GM23338 (cell line): ENCODE measurements at regions not wholly inside any gene's neighbourhood (a gene's known extent, or its start where the extent isn't known, plus 50 kb on each side); places are given as distances from the start of the nearest gene placed in this dataset.

Experiments
- EZH2 ChIP-seq: fragments of 200-600 bp; sonication (generic); IDR thresholded peaks from one replicate; pipeline ENCODE4 v1.8.0; 2017; ENCODE audit warnings: antibody characterized with exemption, mild to moderate bottlenecking, low read depth; ENCODE audit not compliant: unreplicated experiment
- EZH2phosphoT487 ChIP-seq: fragments of 200-600 bp; sonication (generic); IDR thresholded peaks from one replicate; pipeline ENCODE4 v1.8.1; 2018; ENCODE audit warnings: antibody characterized with exemption; ENCODE audit not compliant: unreplicated experiment
- JUNB ChIP-seq: IDR thresholded peaks from one replicate; pipeline ENCODE4 v1.6.1; 2016; ENCODE audit warnings: antibody characterized with exemption; ENCODE audit not compliant: unreplicated experiment
- POLR2AphosphoS5 ChIP-seq: IDR thresholded peaks from 2 replicates; pipeline ENCODE4 v1.6.1; 2016; ENCODE audit warnings: antibody characterized with exemption, low read depth
- REST ChIP-seq: IDR thresholded peaks from one replicate; pipeline ENCODE4 v1.6.1; 2018; ENCODE audit warnings: antibody characterized with exemption; ENCODE audit not compliant: unreplicated experiment
- ZNF114 ChIP-seq: fragments of 250-450 bp; sonication (Bioruptor Pico); IDR thresholded peaks from 2 replicates; pipeline ENCODE4 v1.5.0; 2020; ENCODE audit warnings: mild to moderate bottlenecking, moderate library complexity
- ZNF331 ChIP-seq: fragments of 250-450 bp; sonication (Bioruptor Pico); IDR thresholded peaks from 2 replicates; pipeline ENCODE4 v1.5.0; 2020; ENCODE audit warnings: low read depth, mild to moderate bottlenecking, moderate library complexity
- TF ChIP-seq, protein P1 (sequence below), 2 experiments: fragments of 200-600 bp in 1 of 2; sonication (generic) in 1 of 2; conservative IDR thresholded peaks; 2 replicates each; pipeline versions ENCODE4 v1.5.1 to v1.6.1; 2016 to 2017; ENCODE audit warnings: antibody characterized with exemption in 2 of 2, low read depth in 2 of 2, mild to moderate bottlenecking in 2 of 2, moderate library complexity in 1 of 2
- TF ChIP-seq, protein P2 (sequence below): IDR thresholded peaks from 2 replicates; pipeline ENCODE4 v1.6.1; 2016; ENCODE audit warnings: antibody characterized with exemption

GRCh38 chr5:163724305-163724704 lies 218.9 kb downstream of the MAT2B start:
- TF ChIP-seq POLR2AphosphoS5 (no peak), JUNB (no peak), EZH2phosphoT487 (no peak), EZH2 (no peak), REST (no peak), ZNF331 (CRISPR knock-in tag) (no peak), ZNF114 (CRISPR knock-in tag) (no peak)
- TF ChIP-seq, protein P1, sequence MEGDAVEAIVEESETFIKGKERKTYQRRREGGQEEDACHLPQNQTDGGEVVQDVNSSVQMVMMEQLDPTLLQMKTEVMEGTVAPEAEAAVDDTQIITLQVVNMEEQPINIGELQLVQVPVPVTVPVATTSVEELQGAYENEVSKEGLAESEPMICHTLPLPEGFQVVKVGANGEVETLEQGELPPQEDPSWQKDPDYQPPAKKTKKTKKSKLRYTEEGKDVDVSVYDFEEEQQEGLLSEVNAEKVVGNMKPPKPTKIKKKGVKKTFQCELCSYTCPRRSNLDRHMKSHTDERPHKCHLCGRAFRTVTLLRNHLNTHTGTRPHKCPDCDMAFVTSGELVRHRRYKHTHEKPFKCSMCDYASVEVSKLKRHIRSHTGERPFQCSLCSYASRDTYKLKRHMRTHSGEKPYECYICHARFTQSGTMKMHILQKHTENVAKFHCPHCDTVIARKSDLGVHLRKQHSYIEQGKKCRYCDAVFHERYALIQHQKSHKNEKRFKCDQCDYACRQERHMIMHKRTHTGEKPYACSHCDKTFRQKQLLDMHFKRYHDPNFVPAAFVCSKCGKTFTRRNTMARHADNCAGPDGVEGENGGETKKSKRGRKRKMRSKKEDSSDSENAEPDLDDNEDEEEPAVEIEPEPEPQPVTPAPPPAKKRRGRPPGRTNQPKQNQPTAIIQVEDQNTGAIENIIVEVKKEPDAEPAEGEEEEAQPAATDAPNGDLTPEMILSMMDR (conservative IDR thresholded peaks at IDR 0.05; ENCODE audit: low read depth in 2 of 2): no peak
- TF ChIP-seq, protein P2, sequence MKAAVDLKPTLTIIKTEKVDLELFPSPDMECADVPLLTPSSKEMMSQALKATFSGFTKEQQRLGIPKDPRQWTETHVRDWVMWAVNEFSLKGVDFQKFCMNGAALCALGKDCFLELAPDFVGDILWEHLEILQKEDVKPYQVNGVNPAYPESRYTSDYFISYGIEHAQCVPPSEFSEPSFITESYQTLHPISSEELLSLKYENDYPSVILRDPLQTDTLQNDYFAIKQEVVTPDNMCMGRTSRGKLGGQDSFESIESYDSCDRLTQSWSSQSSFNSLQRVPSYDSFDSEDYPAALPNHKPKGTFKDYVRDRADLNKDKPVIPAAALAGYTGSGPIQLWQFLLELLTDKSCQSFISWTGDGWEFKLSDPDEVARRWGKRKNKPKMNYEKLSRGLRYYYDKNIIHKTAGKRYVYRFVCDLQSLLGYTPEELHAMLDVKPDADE: no peak
